ENCODE measurements at regions not wholly inside any gene's neighbourhood (a gene's known extent, or its start where the extent isn't known, plus 50 kb on each side); places are given as distances from the start of the nearest gene placed in this dataset.
A peak's percentile ranks its signal among the peaks of the same experiment; 100 is the strongest.

DNA sequence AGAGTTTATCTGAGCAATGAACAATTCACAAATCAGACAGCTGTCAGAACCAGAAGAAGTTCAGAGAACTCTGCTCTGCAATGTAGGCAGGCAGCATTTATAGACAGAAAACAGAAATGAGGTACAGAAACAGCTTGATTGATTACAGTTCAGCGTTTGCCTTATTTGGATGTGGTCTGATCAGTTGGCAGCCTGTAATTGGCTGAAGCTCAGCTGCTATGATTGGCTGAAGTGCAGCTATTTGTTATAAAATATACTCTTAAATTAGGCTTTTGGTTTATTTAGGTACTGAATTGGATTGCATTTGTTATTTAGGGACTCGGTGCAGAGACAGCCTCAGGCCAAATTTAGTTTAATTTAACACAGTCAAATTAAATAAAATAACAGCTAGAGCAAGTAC lies 85.8 kb upstream of the JAZF1 start:
- Histone ChIP-seq H3K9ac (ENCODE audit: low read length) (no peak overlapping the region), H3K4me3 (ENCODE audit: low read depth in 1 of 2, low read length in 2 of 2) (no peak overlapping the region), H3K4me1 (ENCODE audit: insufficient read depth, low read length) (no peaks in the 10 kb centered on the region), H3K27ac (ENCODE audit: low read depth, low read length) (no peak overlapping the region), H3K36me3 (ENCODE audit: insufficient read depth, low read length) (no peaks in the 10 kb centered on the region), H3K27me3 (ENCODE audit: control insufficient read depth in 1 of 2, insufficient read depth in 2 of 2, low read length in 2 of 2) (peaks cover 0 to 3% of the 10 kb centered on the region in 2 donors), H3K9me3 (ENCODE audit: low read length) (no peaks in the 10 kb centered on the region)

GRCh38 chr7:28267012-28267411 lies 86.4 kb upstream of the JAZF1 start:
- Histone ChIP-seq H3K27me3 (ENCODE audit: control insufficient read depth in 1 of 2, insufficient read depth in 2 of 2, low read length in 2 of 2) (peaks cover 0 to 3% of the 10 kb centered on the region in 2 donors), H3K27ac (ENCODE audit: low read depth, low read length) (no peak overlapping the region), H3K4me1 (ENCODE audit: insufficient read depth, low read length) (no peaks in the 10 kb centered on the region), H3K9me3 (ENCODE audit: low read length) (no peaks in the 10 kb centered on the region), H3K9ac (ENCODE audit: low read length) (no peak overlapping the region), H3K36me3 (ENCODE audit: insufficient read depth, low read length) (no peaks in the 10 kb centered on the region), H3K4me3 (ENCODE audit: low read depth in 1 of 2, low read length in 2 of 2) (no peak overlapping the region)

DNA sequence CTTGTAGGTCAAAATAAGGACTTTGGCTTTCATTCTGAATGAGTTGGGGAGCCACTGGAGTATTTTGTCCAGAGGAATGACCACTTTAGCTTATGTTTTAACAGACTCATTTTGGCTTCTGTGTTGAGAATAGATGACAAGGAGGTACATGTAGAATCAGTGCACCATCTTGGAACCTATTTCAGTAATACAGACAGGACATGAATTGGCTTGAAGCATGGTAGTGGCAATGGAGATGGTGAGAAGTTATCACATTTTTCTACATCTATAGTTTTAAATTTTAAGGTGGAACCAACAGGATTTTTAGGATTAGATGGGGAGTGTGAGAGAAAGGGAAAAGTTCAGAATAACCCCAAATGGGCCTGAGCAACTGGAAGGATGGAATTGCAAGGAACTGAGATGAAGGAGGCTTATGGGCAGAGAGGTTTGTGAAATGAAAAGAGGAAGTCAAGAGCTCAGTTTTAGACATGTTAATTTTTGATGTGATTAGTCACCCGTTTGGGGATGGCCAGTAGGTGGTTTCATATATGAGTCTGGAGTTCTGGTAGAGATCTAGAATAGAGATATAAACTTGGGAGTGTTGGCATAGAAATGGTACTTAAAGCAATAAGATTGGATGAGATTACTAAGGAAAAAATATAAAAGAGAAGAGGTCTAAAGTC lies 89.2 kb upstream of the JAZF1 start:
- Histone ChIP-seq H3K9me3 (ENCODE audit: low read length) (no peaks in the 10 kb centered on the region), H3K4me1 (ENCODE audit: insufficient read depth, low read length) (no peaks in the 10 kb centered on the region), H3K27ac (ENCODE audit: low read depth, low read length) (no peak overlapping the region), H3K27me3 (ENCODE audit: control insufficient read depth in 1 of 2, insufficient read depth in 2 of 2, low read length in 2 of 2) (peaks cover 0 to 3% of the 10 kb centered on the region in 2 donors), H3K4me3 (ENCODE audit: low read depth in 1 of 2, low read length in 2 of 2) (no peak overlapping the region), H3K9ac (ENCODE audit: low read length) (no peak overlapping the region), H3K36me3 (ENCODE audit: insufficient read depth, low read length) (no peaks in the 10 kb centered on the region)

GRCh38 chr7:28270536-28270935 lies 89.9 kb upstream of the JAZF1 start:
- Histone ChIP-seq H3K9me3 (ENCODE audit: low read length) (no peaks in the 10 kb centered on the region), H3K27me3 (ENCODE audit: control insufficient read depth in 1 of 2, insufficient read depth in 2 of 2, low read length in 2 of 2) (peaks cover 0 to 3% of the 10 kb centered on the region in 2 donors), H3K4me3 (ENCODE audit: low read depth in 1 of 2, low read length in 2 of 2) (no peak overlapping the region), H3K36me3 (ENCODE audit: insufficient read depth, low read length) (no peaks in the 10 kb centered on the region), H3K27ac (ENCODE audit: low read depth, low read length) (no peak overlapping the region), H3K4me1 (ENCODE audit: insufficient read depth, low read length) (no peaks in the 10 kb centered on the region), H3K9ac (ENCODE audit: low read length) (no peak overlapping the region)

- Histone ChIP-seq H3K4me3 (ENCODE audit: low read depth in 1 of 2, low read length in 2 of 2) (peak overlapping the region in 1 of 2 donors; percentile 47), H3K9me3 (ENCODE audit: low read length) (no peaks in the 10 kb centered on the region), H3K36me3 (ENCODE audit: insufficient read depth, low read length) (no peaks in the 10 kb centered on the region), H3K27ac (ENCODE audit: low read depth, low read length) (no peak overlapping the region), H3K4me1 (ENCODE audit: insufficient read depth, low read length) (no peaks in the 10 kb centered on the region), H3K9ac (ENCODE audit: low read length) (no peak overlapping the region), H3K27me3 (ENCODE audit: control insufficient read depth in 1 of 2, insufficient read depth in 2 of 2, low read length in 2 of 2) (peaks cover 0 to 3% of the 10 kb centered on the region in 2 donors)
These were observed 91.9 kb upstream of the JAZF1 start for GRCh38 chr7:28272461-28272877.

DNA sequence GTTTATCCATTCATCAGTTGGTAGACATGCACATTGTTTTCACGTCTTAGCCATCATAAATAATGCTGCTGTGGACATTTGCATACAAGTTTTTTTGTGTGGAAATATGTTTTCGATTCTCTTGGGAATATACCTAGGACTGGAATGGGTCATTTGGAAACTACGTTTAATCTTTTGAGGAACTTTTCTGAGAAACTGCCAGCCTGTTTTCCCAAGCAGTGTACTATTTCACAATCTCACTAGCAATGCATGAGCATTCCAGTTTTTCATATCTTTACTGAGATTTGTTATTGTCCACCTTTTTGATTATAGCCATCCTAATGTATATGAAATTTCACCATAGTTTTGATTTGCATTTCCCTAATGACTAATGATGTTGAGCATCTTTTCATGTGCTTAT lies 95.7 kb upstream of the JAZF1 start:
- Histone ChIP-seq H3K27ac (ENCODE audit: low read depth, low read length) (no peak overlapping the region), H3K36me3 (ENCODE audit: insufficient read depth, low read length) (no peaks in the 10 kb centered on the region), H3K4me1 (ENCODE audit: insufficient read depth, low read length) (no peaks in the 10 kb centered on the region), H3K9ac (ENCODE audit: low read length) (no peak overlapping the region), H3K9me3 (ENCODE audit: low read length) (no peaks in the 10 kb centered on the region), H3K4me3 (ENCODE audit: low read depth in 1 of 2, low read length in 2 of 2) (no peak overlapping the region), H3K27me3 (ENCODE audit: control insufficient read depth in 1 of 2, insufficient read depth in 2 of 2, low read length in 2 of 2) (no peaks in the 10 kb centered on the region)

DNA sequence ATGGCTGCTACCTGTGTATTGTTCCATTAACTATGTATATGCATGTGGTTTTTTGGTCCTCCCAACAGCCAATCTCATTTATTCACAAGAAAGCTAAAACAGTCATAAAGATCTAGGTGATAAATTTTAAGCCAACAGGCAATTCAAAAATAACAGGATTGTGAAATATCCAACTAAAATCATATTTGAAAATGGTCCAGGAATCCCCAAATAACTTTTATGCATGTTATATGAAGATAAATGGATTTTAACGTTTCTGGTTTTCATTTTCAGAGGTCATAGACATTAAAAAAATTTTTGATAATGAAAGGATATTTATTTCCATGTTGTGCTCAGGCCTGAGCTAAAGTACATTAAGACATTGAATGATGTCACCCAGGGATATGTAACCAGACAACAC lies 96.8 kb upstream of the JAZF1 start:
- Histone ChIP-seq H3K36me3 (ENCODE audit: insufficient read depth, low read length) (no peaks in the 10 kb centered on the region), H3K9ac (ENCODE audit: low read length) (no peak overlapping the region), H3K9me3 (ENCODE audit: low read length) (no peaks in the 10 kb centered on the region), H3K4me3 (ENCODE audit: low read depth in 1 of 2, low read length in 2 of 2) (no peak overlapping the region), H3K27ac (ENCODE audit: low read depth, low read length) (no peak overlapping the region), H3K27me3 (ENCODE audit: control insufficient read depth in 1 of 2, insufficient read depth in 2 of 2, low read length in 2 of 2) (no peaks in the 10 kb centered on the region), H3K4me1 (ENCODE audit: insufficient read depth, low read length) (no peaks in the 10 kb centered on the region)

GRCh38 chr7:28277958-28278357 lies 97.4 kb upstream of the JAZF1 start:
- Histone ChIP-seq H3K36me3 (ENCODE audit: insufficient read depth, low read length) (no peaks in the 10 kb centered on the region), H3K4me3 (ENCODE audit: low read depth in 1 of 2, low read length in 2 of 2) (no peak overlapping the region), H3K9me3 (ENCODE audit: low read length) (no peaks in the 10 kb centered on the region)

GRCh38 chr7:28280516-28280915 lies 99.9 kb upstream of the JAZF1 start:
- Histone ChIP-seq H3K36me3 (ENCODE audit: insufficient read depth, low read length) (no peaks in the 10 kb centered on the region), H3K4me1 (ENCODE audit: insufficient read depth, low read length) (no peaks in the 10 kb centered on the region), H3K9me3 (ENCODE audit: low read length) (no peaks in the 10 kb centered on the region), H3K9ac (ENCODE audit: low read length) (no peak overlapping the region), H3K4me3 (ENCODE audit: low read depth in 1 of 2, low read length in 2 of 2) (no peak overlapping the region), H3K27ac (ENCODE audit: low read depth, low read length) (no peak overlapping the region), H3K27me3 (ENCODE audit: control insufficient read depth in 1 of 2, insufficient read depth in 2 of 2, low read length in 2 of 2) (no peaks in the 10 kb centered on the region)

More at GRCh38 chr7:28277958-28278357, 97.4 kb upstream of the JAZF1 start:
- no peak overlapping the region for H3K9ac ChIP-seq (ENCODE audit: low read length)
- no peaks in the 10 kb centered on the region for H3K27me3 ChIP-seq (ENCODE audit: control insufficient read depth in 1 of 2, insufficient read depth in 2 of 2, low read length in 2 of 2)
- no peak overlapping the region for H3K27ac ChIP-seq (ENCODE audit: low read depth, low read length)
- H3K4me1 ChIP-seq (ENCODE audit: insufficient read depth, low read length): no peaks in the 10 kb centered on the region

- no peaks in the 10 kb centered on the region for H3K36me3 ChIP-seq (ENCODE audit: insufficient read depth, low read length)
- no peaks in the 10 kb centered on the region for H3K27me3 ChIP-seq (ENCODE audit: control insufficient read depth in 1 of 2, insufficient read depth in 2 of 2, low read length in 2 of 2)
- no peak overlapping the region for H3K27ac ChIP-seq (ENCODE audit: low read depth, low read length)
- H3K9me3 ChIP-seq (ENCODE audit: low read length): no peaks in the 10 kb centered on the region
- no peaks in the 10 kb centered on the region for H3K4me1 ChIP-seq (ENCODE audit: insufficient read depth, low read length)
- H3K9ac ChIP-seq (ENCODE audit: low read length): no peak overlapping the region
- no peak overlapping the region for H3K4me3 ChIP-seq (ENCODE audit: low read depth in 1 of 2, low read length in 2 of 2)
These were observed 109.9 kb upstream of the JAZF1 start for GRCh38 chr7:28290496-28290895.

- Histone ChIP-seq H3K27ac (ENCODE audit: low read depth, low read length) (no peak overlapping the region), H3K4me1 (ENCODE audit: insufficient read depth, low read length) (no peaks in the 10 kb centered on the region), H3K9ac (ENCODE audit: low read length) (no peak overlapping the region), H3K9me3 (ENCODE audit: low read length) (no peaks in the 10 kb centered on the region), H3K27me3 (ENCODE audit: control insufficient read depth in 1 of 2, insufficient read depth in 2 of 2, low read length in 2 of 2) (no peaks in the 10 kb centered on the region), H3K4me3 (ENCODE audit: low read depth in 1 of 2, low read length in 2 of 2) (no peak overlapping the region), H3K36me3 (ENCODE audit: insufficient read depth, low read length) (no peaks in the 10 kb centered on the region)
These were observed 111.0 kb upstream of the JAZF1 start for GRCh38 chr7:28291559-28291958.

DNA sequence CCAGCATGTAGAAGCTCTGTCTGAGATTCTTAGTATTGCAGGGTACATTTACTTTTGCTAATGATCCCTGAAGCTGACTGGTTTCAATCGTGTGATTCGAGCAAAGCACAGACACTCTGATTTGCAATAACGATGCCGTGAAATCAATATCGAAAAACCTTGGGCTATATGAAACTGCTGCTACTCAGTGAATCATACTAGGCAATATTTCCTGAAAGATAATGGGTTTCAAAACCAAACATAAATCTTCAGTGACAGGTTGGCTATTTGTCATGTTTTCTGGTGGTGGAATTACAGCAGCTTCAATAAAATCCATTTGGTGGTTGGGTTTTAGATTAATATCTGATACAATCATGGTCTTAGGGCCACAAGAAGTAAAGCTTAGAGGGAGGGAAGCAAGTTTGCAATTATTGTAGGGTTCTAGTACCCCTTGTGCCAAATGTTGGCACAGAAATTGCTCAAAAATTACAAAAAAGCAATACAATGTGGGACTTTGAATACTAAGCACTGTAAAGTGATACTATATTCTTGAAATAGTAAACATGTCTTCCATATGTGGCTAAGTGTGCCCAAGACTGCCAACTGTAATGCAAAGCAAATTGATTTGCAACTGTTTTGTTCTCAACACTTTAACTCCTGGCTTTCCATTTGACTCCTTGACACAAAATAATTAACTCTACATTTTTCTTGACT lies 112.4 kb upstream of the JAZF1 start:
- no peak overlapping the region for H3K4me3 ChIP-seq (ENCODE audit: low read depth in 1 of 2, low read length in 2 of 2)
- no peak overlapping the region for H3K27ac ChIP-seq (ENCODE audit: low read depth, low read length)
- no peaks in the 10 kb centered on the region for H3K4me1 ChIP-seq (ENCODE audit: insufficient read depth, low read length)
- H3K9ac ChIP-seq (ENCODE audit: low read length): no peak overlapping the region
- H3K36me3 ChIP-seq (ENCODE audit: insufficient read depth, low read length): no peaks in the 10 kb centered on the region
- no peaks in the 10 kb centered on the region for H3K9me3 ChIP-seq (ENCODE audit: low read length)
- no peaks in the 10 kb centered on the region for H3K27me3 ChIP-seq (ENCODE audit: control insufficient read depth in 1 of 2, insufficient read depth in 2 of 2, low read length in 2 of 2)

Data from muscle layer of colon (tissue), 2 donors.